Endothelial cell of umbilical vein (primary cell): ENCODE measurements at regions not wholly inside any gene's neighbourhood (a gene's known extent, or its start where the extent isn't known, plus 50 kb on each side); places are given as distances from the start of the nearest gene placed in this dataset.

Experiments
- BruUV-seq: library from RNA; stranded (reverse); fragments of 400-500 nt; replicated peaks from 2 replicates; lab custom pipeline; 2021; lab: Mats Ljungman, UMichigan
- CTCF ChIA-PET: fragments of 300-600, 350-600 bp; sonication (Branson Sonifier 250); formaldehyde crosslinking; loops from one replicate; lab custom pipeline; 2021; ENCODE audit warnings: antibody characterized with exemption, inconsistent platforms; lab: Charles Lee
- POLR2A ChIA-PET: fragments of 300-600, 350-600 bp; sonication (Branson Sonifier 250); formaldehyde crosslinking; loops from one replicate; lab custom pipeline; 2021; ENCODE audit warnings: antibody characterized with exemption, inconsistent platforms; lab: Charles Lee
- DNase-seq: peaks from one replicate; pipeline ENCODE4 v3.0.0-alpha.2; 2011; ENCODE audit warnings: low read depth, low spot score
- FAIRE-seq: peaks from 2 replicates; lab custom pipeline; 2011; peaks lifted over from hg19 to GRCh38; lab: Jason Lieb, UNC
- H2AFZ ChIP-seq: 2 replicates; pipeline ENCODE4 v1.6.0; 2012; ENCODE audit warnings: low read depth, low read length, control low read depth, inconsistent platforms
- H3K27ac ChIP-seq: 2 replicates; pipeline ENCODE4 v1.5.1; 2011; ENCODE audit warnings: low read depth, mild to moderate bottlenecking, control low read depth, low read length, moderate library complexity; ENCODE audit not compliant: insufficient read depth
- H3K27me3 ChIP-seq, 2 experiments: 2 replicates each; pipeline versions ENCODE4 v1.6.0 to v1.6.1; 2011; ENCODE audit warnings: low read length in 2 of 2, mixed read lengths in 1 of 2; ENCODE audit not compliant: control insufficient read depth in 2 of 2, insufficient read depth in 2 of 2
- H3K36me3 ChIP-seq, 2 experiments: 2 replicates in 1 of 2; 3 replicates in 1 of 2; pipeline ENCODE4 v1.5.1; 2011; ENCODE audit warnings: low read length in 2 of 2, mild to moderate bottlenecking in 1 of 2, moderate library complexity in 1 of 2; ENCODE audit not compliant: control insufficient read depth in 2 of 2, insufficient read depth in 2 of 2; ENCODE audit errors: extremely low read depth in 1 of 2
- H3K4me1 ChIP-seq: 3 replicates; pipeline ENCODE4 v1.5.1; 2011; ENCODE audit warnings: mild to moderate bottlenecking, low read length; ENCODE audit not compliant: control insufficient read depth, insufficient read depth; ENCODE audit errors: extremely low read depth
- H3K4me2 ChIP-seq: 2 replicates; pipeline ENCODE4 v1.6.1; 2011; ENCODE audit warnings: low read length, control low read depth, mixed read lengths; ENCODE audit not compliant: insufficient read depth
- H3K4me3 ChIP-seq, 3 experiments: fragments of 200-600 bp in 1 of 3; sonication (generic), shearing (Covaris generic) in 1 of 3; replicated peaks in 1 of 3; 2 replicates each; pipeline ENCODE4 v1.5.1; 2011 to 2016; ENCODE audit warnings: control low read depth in 3 of 3, low read length in 3 of 3, mild to moderate bottlenecking in 2 of 3, inconsistent platforms in 1 of 3, low read depth in 1 of 3, moderate library complexity in 1 of 3; ENCODE audit not compliant: insufficient read depth in 1 of 3
- H3K79me2 ChIP-seq: 2 replicates; pipeline ENCODE4 v1.6.0; 2012; ENCODE audit warnings: low read length, inconsistent platforms; ENCODE audit not compliant: control insufficient read depth, insufficient read depth
- H3K9ac ChIP-seq: replicated peaks from 2 replicates; pipeline ENCODE3; 2011; ENCODE audit warnings: low read length, control low read depth; ENCODE audit not compliant: insufficient read depth; ENCODE audit errors: extremely low read depth
- H3K9me1 ChIP-seq: replicated peaks from 3 replicates; pipeline ENCODE4 v1.6.0; 2011; ENCODE audit warnings: mild to moderate bottlenecking, low read length; ENCODE audit not compliant: control insufficient read depth, insufficient read depth; ENCODE audit errors: extremely low read depth
- H3K9me3 ChIP-seq: replicated peaks from 2 replicates; pipeline ENCODE4 v1.5.1; 2012; ENCODE audit warnings: low read length, inconsistent platforms; ENCODE audit not compliant: control insufficient read depth, insufficient read depth
- H4K20me1 ChIP-seq: replicated peaks from 2 replicates; pipeline ENCODE3; 2011; ENCODE audit warnings: mild to moderate bottlenecking, low read length; ENCODE audit not compliant: control insufficient read depth, insufficient read depth; ENCODE audit errors: extremely low read depth
- EZH2 ChIP-seq: IDR thresholded peaks from 2 replicates; pipeline ENCODE4 v1.6.1; 2012; ENCODE audit warnings: borderline replicate concordance, low read depth, mild to moderate bottlenecking, moderate library complexity, low read length, inconsistent platforms; ENCODE audit not compliant: severe bottlenecking
- FOS ChIP-seq: IDR thresholded peaks from 2 replicates; pipeline ENCODE4 v1.6.1; 2011; ENCODE audit warnings: mild to moderate bottlenecking, low read length, moderate library complexity, borderline replicate concordance; ENCODE audit not compliant: insufficient read depth
- GATA2 ChIP-seq: IDR thresholded peaks from 2 replicates; pipeline ENCODE4 v1.7.0; 2011; ENCODE audit warnings: low read depth, mild to moderate bottlenecking, moderate library complexity, mixed read lengths, low read length; ENCODE audit not compliant: insufficient read length, insufficient read depth
- JUN ChIP-seq: IDR thresholded peaks from 2 replicates; pipeline ENCODE4 v1.6.1; 2011; ENCODE audit warnings: borderline replicate concordance, low read depth; ENCODE audit not compliant: insufficient read length, insufficient read depth
- MYC ChIP-seq: IDR thresholded peaks from one replicate; pipeline ENCODE4 v1.6.1; 2011; ENCODE audit warnings: mild to moderate bottlenecking, low read depth, low read length
- POLR2A ChIP-seq: IDR thresholded peaks from 2 replicates; pipeline ENCODE4 v1.6.1; 2012; ENCODE audit warnings: low read depth, mild to moderate bottlenecking, control low read depth, low read length
- POLR2AphosphoS5 ChIP-seq: IDR thresholded peaks from 2 replicates; pipeline ENCODE4 v1.6.1; 2012; ENCODE audit warnings: low read depth, mild to moderate bottlenecking, control low read depth, low read length, moderate library complexity; ENCODE audit not compliant: insufficient read depth
- dilution Hi-C: fragments of 300-500 bp; cut with MboI; formaldehyde crosslinking; loops from one replicate; pipeline ENCODE4 v1.15.0; 2019; ENCODE audit warnings: low sequenced_read_pairs; ENCODE audit not compliant: extremely low pct_ligation_motif_present
- intact Hi-C: fragments of 100-400 bp; cut with micrococcal nuclease; formaldehyde crosslinking; loops from one replicate; pipeline ENCODE4 v1.10.0; 2022
- TF ChIP-seq, protein P1 (sequence below), 2 donors: IDR thresholded peaks; 1 replicate in 1 of 2; 2 replicates in 1 of 2; pipeline ENCODE4 v1.5.1; 2011; ENCODE audit warnings: low read length in 2 of 2, mild to moderate bottlenecking in 2 of 2, moderate library complexity in 2 of 2, control low read depth in 1 of 2, inconsistent platforms in 1 of 2, low read depth in 1 of 2; ENCODE audit not compliant: insufficient read depth in 1 of 2; ENCODE audit errors: extremely low read depth in 1 of 2
- TF ChIP-seq, protein P2 (sequence below): IDR thresholded peaks from 2 replicates; pipeline ENCODE4 v1.6.1; 2011; ENCODE audit not compliant: insufficient read depth, insufficient read length

GRCh38 chr1:79322511-79323027 is 316.0 kb upstream of the ADGRL4 start:
- Histone ChIP-seq H2AFZ (no peak overlapping the region), H3K4me1 (peaks cover 5% of the 10 kb centered on the region), H3K9me3 (no peaks in the 10 kb centered on the region), H3K4me2 (no peak overlapping the region), H3K9me1 (no peaks in the 10 kb centered on the region), H3K79me2 (no peaks in the 10 kb centered on the region), H4K20me1 (no peaks in the 10 kb centered on the region), H3K27ac (no peak overlapping the region), H3K4me3 (no peak overlapping the region), H3K27me3 (no peaks in the 10 kb centered on the region), H3K36me3 (no peaks in the 10 kb centered on the region), H3K9ac (no peak overlapping the region)
- no peak for DNase-seq
- no TSS peak for BruUV-seq
- CTCF ChIA-PET: interaction anchor here (0.9 to 1.2 kb wide), 2 partner anchors 11 to 29 kb away, joined by 3 read pairs; no protein-coding TSS in a partner anchor
- POLR2A ChIA-PET: no interaction called here
- dilution Hi-C loops: no loop called here
- intact Hi-C loops: no loop called here
- FAIRE-seq: peak; percentile 37
- TF ChIP-seq POLR2AphosphoS5 (no peak), EZH2 (no peak), POLR2A (no peak), JUN (no peak), FOS (no peak), MYC (no peak), GATA2 (no peak)
- TF ChIP-seq, protein P1, sequence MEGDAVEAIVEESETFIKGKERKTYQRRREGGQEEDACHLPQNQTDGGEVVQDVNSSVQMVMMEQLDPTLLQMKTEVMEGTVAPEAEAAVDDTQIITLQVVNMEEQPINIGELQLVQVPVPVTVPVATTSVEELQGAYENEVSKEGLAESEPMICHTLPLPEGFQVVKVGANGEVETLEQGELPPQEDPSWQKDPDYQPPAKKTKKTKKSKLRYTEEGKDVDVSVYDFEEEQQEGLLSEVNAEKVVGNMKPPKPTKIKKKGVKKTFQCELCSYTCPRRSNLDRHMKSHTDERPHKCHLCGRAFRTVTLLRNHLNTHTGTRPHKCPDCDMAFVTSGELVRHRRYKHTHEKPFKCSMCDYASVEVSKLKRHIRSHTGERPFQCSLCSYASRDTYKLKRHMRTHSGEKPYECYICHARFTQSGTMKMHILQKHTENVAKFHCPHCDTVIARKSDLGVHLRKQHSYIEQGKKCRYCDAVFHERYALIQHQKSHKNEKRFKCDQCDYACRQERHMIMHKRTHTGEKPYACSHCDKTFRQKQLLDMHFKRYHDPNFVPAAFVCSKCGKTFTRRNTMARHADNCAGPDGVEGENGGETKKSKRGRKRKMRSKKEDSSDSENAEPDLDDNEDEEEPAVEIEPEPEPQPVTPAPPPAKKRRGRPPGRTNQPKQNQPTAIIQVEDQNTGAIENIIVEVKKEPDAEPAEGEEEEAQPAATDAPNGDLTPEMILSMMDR (IDR thresholded peaks at IDR 0.05; ENCODE audit: extremely low read depth in 1 of 2, insufficient read depth in 1 of 2, low read depth in 1 of 2, low read length in 2 of 2): no peak
- TF ChIP-seq, protein P2, sequence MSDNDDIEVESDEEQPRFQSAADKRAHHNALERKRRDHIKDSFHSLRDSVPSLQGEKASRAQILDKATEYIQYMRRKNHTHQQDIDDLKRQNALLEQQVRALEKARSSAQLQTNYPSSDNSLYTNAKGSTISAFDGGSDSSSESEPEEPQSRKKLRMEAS: no peak
